Cardiac muscle cell (in vitro differentiated cells and primary cell): ENCODE measurements at regions not wholly inside any gene's neighbourhood (a gene's known extent, or its start where the extent isn't known, plus 50 kb on each side); places are given as distances from the start of the nearest gene placed in this dataset.

Experiments
- DNase-seq, 2 donors: peaks; one replicate each; pipeline versions ENCODE4 v3.0.0 to v3.0.0-alpha.2; 2010 to 2017; ENCODE audit warnings: low read depth in 1 of 2, low spot score in 1 of 2
- H3K27ac ChIP-seq: fragments of 200-600 bp; sonication (generic); 2 replicates; pipeline ENCODE4 v1.5.1; 2016
- H3K27me3 ChIP-seq: fragments of 200-600 bp; sonication (generic); 2 replicates; pipeline ENCODE4 v1.6.0; 2016; ENCODE audit warnings: control low read depth
- H3K36me3 ChIP-seq: fragments of 200-600 bp; sonication (generic); 2 replicates; pipeline ENCODE4 v1.5.1; 2016; ENCODE audit warnings: control low read depth
- H3K4me1 ChIP-seq: fragments of 200-600 bp; sonication (generic); 2 replicates; pipeline ENCODE4 v1.8.1; 2017; ENCODE audit warnings: low read depth, mild to moderate bottlenecking, mixed run types
- H3K4me3 ChIP-seq: fragments of 200-600 bp; sonication (generic); 2 replicates; pipeline ENCODE4 v1.5.1; 2016; ENCODE audit warnings: mild to moderate bottlenecking
- H3K9me3 ChIP-seq: fragments of 200-600 bp; sonication (generic); 2 replicates; pipeline ENCODE4 v1.5.1; 2017; ENCODE audit warnings: low read depth, mild to moderate bottlenecking, control low read depth
- CTCF ChIP-seq: IDR thresholded peaks from 2 replicates; pipeline ENCODE4 v1.5.1; 2012; ENCODE audit warnings: low read depth, mild to moderate bottlenecking, low read length

- H3K27ac ChIP-seq, result no peak overlapping the region
- H3K9me3 ChIP-seq, result peaks cover 2% of the 10 kb centered on the region
- no peaks in the 10 kb centered on the region for H3K27me3 ChIP-seq
- DNase-seq, result no peak
- peaks cover 34% of the 10 kb centered on the region for H3K4me1 ChIP-seq
- no peak overlapping the region for H3K4me3 ChIP-seq
- TF ChIP-seq CTCF, result no peak
- H3K36me3 ChIP-seq, result no peaks in the 10 kb centered on the region
Observed at GRCh38 chr10:44193166-44193565, 191.7 kb downstream of the CXCL12 start.

- no peak overlapping the region for H3K4me3 ChIP-seq
- H3K27ac ChIP-seq, result no peak overlapping the region
- H3K4me1 ChIP-seq, result peaks cover 34% of the 10 kb centered on the region
- no peak for DNase-seq
- H3K9me3 ChIP-seq, result peaks cover 2% of the 10 kb centered on the region
- TF ChIP-seq CTCF, result no peak
- H3K27me3 ChIP-seq, result no peaks in the 10 kb centered on the region
- no peaks in the 10 kb centered on the region for H3K36me3 ChIP-seq
Observed at GRCh38 chr10:44192435-44192834, 192.5 kb downstream of the CXCL12 start.

- Histone ChIP-seq H3K4me1 (peaks cover 26% of the 10 kb centered on the region), H3K4me3 (no peak overlapping the region), H3K27ac (no peak overlapping the region), H3K9me3 (peaks cover 2% of the 10 kb centered on the region), H3K36me3 (no peaks in the 10 kb centered on the region), H3K27me3 (no peaks in the 10 kb centered on the region)
- no peak for DNase-seq
- no peak for TF ChIP-seq CTCF
Observed at GRCh38 chr10:44190541-44190940, 194.4 kb downstream of the CXCL12 start.

GRCh38 chr10:44186821-44187220, 198.1 kb downstream of the CXCL12 start:
- no peaks in the 10 kb centered on the region for H3K36me3 ChIP-seq
- DNase-seq, result no peak
- no peak for TF ChIP-seq CTCF

GRCh38 chr10:44186150-44186549, 198.7 kb downstream of the CXCL12 start:
- peak in 1 of 2 donors; percentile 92 for DNase-seq
- no peaks in the 10 kb centered on the region for H3K4me1 ChIP-seq
- H3K27me3 ChIP-seq, result no peaks in the 10 kb centered on the region
- no peak for TF ChIP-seq CTCF
- H3K36me3 ChIP-seq, result no peaks in the 10 kb centered on the region
- no peak overlapping the region for H3K4me3 ChIP-seq
- peaks cover 2% of the 10 kb centered on the region for H3K9me3 ChIP-seq
- H3K27ac ChIP-seq, result no peak overlapping the region

More at GRCh38 chr10:44186821-44187220, 198.1 kb downstream of the CXCL12 start:
- Histone ChIP-seq H3K9me3 (peaks cover 2% of the 10 kb centered on the region), H3K27ac (no peak overlapping the region), H3K4me3 (no peak overlapping the region), H3K4me1 (no peaks in the 10 kb centered on the region), H3K27me3 (no peaks in the 10 kb centered on the region)

- H3K36me3 ChIP-seq, result no peaks in the 10 kb centered on the region
- no peak for DNase-seq
- TF ChIP-seq CTCF, result no peak
- H3K27ac ChIP-seq, result no peak overlapping the region
- no peaks in the 10 kb centered on the region for H3K9me3 ChIP-seq
- H3K4me1 ChIP-seq, result no peaks in the 10 kb centered on the region
- no peaks in the 10 kb centered on the region for H3K27me3 ChIP-seq
- no peak overlapping the region for H3K4me3 ChIP-seq
Observed at GRCh38 chr10:44185315-44185666, 199.6 kb downstream of the CXCL12 start.
